Kidney capillary endothelial cell (primary cell): ENCODE measurements at regions not wholly inside any gene's neighbourhood (a gene's known extent, or its start where the extent isn't known, plus 50 kb on each side); places are given as distances from the start of the nearest gene placed in this dataset.
"Not testable (repeated sequence)": the region's sequence is repeated elsewhere in the genome, so short reads cannot be mapped to it uniquely, and the experiment has no call there.

Source experiments
- DNase-seq: peaks from one replicate; pipeline ENCODE4 v3.0.0-alpha.2; 2018; ENCODE audit warnings: low spot score

- DNase-seq, result no peak
Observed at GRCh38 chr22:33139937-33140336, 81.8 kb upstream of the SYN3 start.

GRCh38 chr22:33138333-33138732, 80.2 kb upstream of the SYN3 start:
- not testable (repeated sequence) for DNase-seq

- DNase-seq, result no peak
Observed at GRCh38 chr22:33130473-33130872, 72.3 kb upstream of the SYN3 start.

GRCh38 chr22:33129621-33130020, 71.4 kb upstream of the SYN3 start:
- no peak for DNase-seq

GRCh38 chr22:33126881-33127280, 68.7 kb upstream of the SYN3 start:
- peak; percentile 32 for DNase-seq

GRCh38 chr22:33124471-33124870, 66.3 kb upstream of the SYN3 start:
- no peak for DNase-seq

- DNase-seq, result not testable (repeated sequence)
Observed at GRCh38 chr22:33122439-33122838, 64.3 kb upstream of the SYN3 start.

- DNase-seq, result no peak
Observed at GRCh38 chr22:33119044-33119443, 60.9 kb upstream of the SYN3 start.

GRCh38 chr22:33117821-33118220, 59.6 kb upstream of the SYN3 start:
- no peak for DNase-seq

- DNase-seq, result peak; percentile 56
Observed at GRCh38 chr22:33116841-33117547, 58.8 kb upstream of the SYN3 start.

GRCh38 chr22:33114565-33114964, 56.4 kb upstream of the SYN3 start:
- DNase-seq, result no peak

GRCh38 chr22:33112580-33112979, 54.4 kb upstream of the SYN3 start:
- DNase-seq, result no peak

- DNase-seq, result no peak
Observed at GRCh38 chr22:33111491-33111890, 53.3 kb upstream of the SYN3 start.

- no peak for DNase-seq
Observed at GRCh38 chr22:33110562-33111163, 52.5 kb upstream of the SYN3 start.

GRCh38 chr22:33109514-33110430, 51.6 kb upstream of the SYN3 start:
- DNase-seq, result no peak

GRCh38 chr22:33108037-33108436, 49.9 kb upstream of the SYN3 start:
- no peak for DNase-seq
